H1 (cell line): ENCODE measurements at regions not wholly inside any gene's neighbourhood (a gene's known extent, or its start where the extent isn't known, plus 50 kb on each side); places are given as distances from the start of the nearest gene placed in this dataset.

Experiments used
- CTCF ChIA-PET: fragments of 300-600 bp; sonication (Branson Sonifier 250); formaldehyde crosslinking; loops from one replicate; lab custom pipeline; 2021; ENCODE audit not compliant: partially characterized antibody; lab: Charles Lee
- POLR2A ChIA-PET: fragments of 300-600 bp; sonication (Branson Sonifier 250); formaldehyde crosslinking; loops from one replicate; lab custom pipeline; 2021; ENCODE audit warnings: inconsistent platforms; ENCODE audit not compliant: partially characterized antibody; lab: Charles Lee
- DNase-seq, 2 experiments: peaks; one replicate each; pipeline versions ENCODE4 v3.0.0 to v3.0.0-alpha.2; 2010 to 2022; ENCODE audit warnings: low spot score in 2 of 2, low read depth in 1 of 2, mixed read lengths in 1 of 2
- FAIRE-seq: peaks from 2 replicates; lab custom pipeline; 2011; peaks lifted over from hg19 to GRCh38; lab: Jason Lieb, UNC
- H2AFZ ChIP-seq: 2 replicates; pipeline ENCODE4 v1.8.1; 2012; ENCODE audit warnings: low read length, inconsistent platforms
- H2AK5ac ChIP-seq: 2 replicates; pipeline ENCODE4 v1.6.1; 2013; ENCODE audit warnings: low read depth, low read length
- H2BK120ac ChIP-seq: replicated peaks from 2 replicates; pipeline ENCODE3; 2013; ENCODE audit warnings: low read depth, low read length, inconsistent platforms
- H2BK12ac ChIP-seq: 2 replicates; pipeline ENCODE4 v1.6.1; 2013; ENCODE audit warnings: low read depth, low read length
- H2BK15ac ChIP-seq: 2 replicates; pipeline ENCODE4 v1.6.1; 2013; ENCODE audit warnings: low read length
- H2BK20ac ChIP-seq: 2 replicates; pipeline ENCODE4 v1.6.1; 2013; ENCODE audit warnings: low read length
- H2BK5ac ChIP-seq: 2 replicates; pipeline ENCODE4 v1.6.1; 2013; ENCODE audit warnings: low read depth, low read length
- H3K14ac ChIP-seq: 2 replicates; pipeline ENCODE4 v1.6.1; 2013; ENCODE audit warnings: inconsistent platforms; ENCODE audit not compliant: insufficient read length
- H3K18ac ChIP-seq: 2 replicates; pipeline ENCODE4 v1.6.1; 2013; ENCODE audit warnings: low read length; ENCODE audit errors: extremely low read depth
- H3K23ac ChIP-seq: 2 replicates; pipeline ENCODE4 v1.6.1; 2013; ENCODE audit warnings: inconsistent platforms; ENCODE audit not compliant: insufficient read length
- H3K23me2 ChIP-seq: 2 replicates; pipeline ENCODE4 v1.6.1; 2013; ENCODE audit warnings: low read depth, low read length
- H3K27ac ChIP-seq: 2 replicates; pipeline ENCODE4 v1.6.1; 2011; ENCODE audit warnings: low read depth, low read length, inconsistent platforms
- H3K27me3 ChIP-seq, 4 experiments: replicated peaks in 1 of 4; 1 replicate in 1 of 4; 2 replicates in 3 of 4; pipeline versions ENCODE4 v1.6.1 to v1.8.1; 2011 to 2013; ENCODE audit warnings: low read length in 3 of 4, mild to moderate bottlenecking in 3 of 4, inconsistent platforms in 2 of 4, mixed read lengths in 2 of 4, moderate library complexity in 1 of 4; ENCODE audit not compliant: control insufficient read depth in 3 of 4, insufficient read depth in 3 of 4; ENCODE audit errors: extremely low read depth in 1 of 4
- H3K36me3 ChIP-seq, 4 experiments: 2 replicates each; pipeline versions ENCODE4 v1.6.1 to v1.8.1; 2011 to 2013; ENCODE audit warnings: mild to moderate bottlenecking in 4 of 4, low read length in 3 of 4, moderate library complexity in 2 of 4, control low read depth in 1 of 4, inconsistent platforms in 1 of 4; ENCODE audit not compliant: insufficient read depth in 4 of 4, control insufficient read depth in 2 of 4
- H3K4ac ChIP-seq: replicated peaks from 2 replicates; pipeline ENCODE3; 2013; ENCODE audit warnings: low read length, low read depth, mixed read lengths, inconsistent platforms; ENCODE audit not compliant: insufficient read length
- H3K4me1 ChIP-seq, 4 experiments: replicated peaks in 1 of 4; 1 replicate in 1 of 4; 2 replicates in 3 of 4; pipeline versions ENCODE4 v1.6.1 to v1.8.1; 2011 to 2013; ENCODE audit warnings: low read length in 3 of 4, inconsistent platforms in 2 of 4, mixed read lengths in 1 of 4; ENCODE audit not compliant: insufficient read depth in 4 of 4, control insufficient read depth in 3 of 4
- H3K4me2 ChIP-seq, 2 experiments: 2 replicates each; pipeline versions ENCODE4 v1.6.1 to v1.8.1; 2011 to 2013; ENCODE audit warnings: low read depth in 2 of 2, low read length in 2 of 2, control low read depth in 1 of 2, inconsistent platforms in 1 of 2, mild to moderate bottlenecking in 1 of 2; ENCODE audit not compliant: insufficient read depth in 1 of 2
- H3K4me3 ChIP-seq, 4 experiments: fragments of 200-600, 300-600 bp in 1 of 4; sonication (generic), shearing (Covaris generic), sonication (Bioruptor Twin) in 1 of 4; 2 replicates each; pipeline versions ENCODE4 v1.5.1 to v1.8.1; 2011 to 2016; ENCODE audit warnings: low read length in 4 of 4, low read depth in 3 of 4, control low read depth in 2 of 4, inconsistent platforms in 2 of 4, mild to moderate bottlenecking in 2 of 4, mixed read lengths in 1 of 4, moderate library complexity in 1 of 4; ENCODE audit not compliant: insufficient read depth in 2 of 4; ENCODE audit errors: extremely low read depth in 1 of 4
- H3K56ac ChIP-seq: replicated peaks from 2 replicates; pipeline ENCODE3; 2013; ENCODE audit warnings: low read depth, mild to moderate bottlenecking, mixed read lengths, low read length, inconsistent platforms; ENCODE audit not compliant: insufficient read length
- H3K79me1 ChIP-seq: 2 replicates; pipeline ENCODE4 v1.6.1; 2013; ENCODE audit warnings: low read depth, low read length, control low read depth
- H3K79me2 ChIP-seq, 2 experiments: 2 replicates each; pipeline versions ENCODE4 v1.6.1 to v1.8.1; 2012 to 2013; ENCODE audit warnings: low read length in 2 of 2, mild to moderate bottlenecking in 2 of 2, inconsistent platforms in 1 of 2; ENCODE audit not compliant: insufficient read depth in 2 of 2, control insufficient read depth in 1 of 2
- H3K9ac ChIP-seq, 4 experiments: replicated peaks in 1 of 4; 1 replicate in 1 of 4; 2 replicates in 3 of 4; pipeline versions ENCODE4 v1.6.1 to v1.8.1; 2011 to 2013; ENCODE audit warnings: low read depth in 3 of 4, low read length in 3 of 4, control low read depth in 2 of 4, mild to moderate bottlenecking in 2 of 4, moderate library complexity in 2 of 4, inconsistent platforms in 1 of 4; ENCODE audit errors: extremely low read depth in 1 of 4
- H3K9me3 ChIP-seq, 2 experiments: 2 replicates each; pipeline versions ENCODE4 v1.6.1 to v1.8.1; 2012 to 2013; ENCODE audit warnings: mild to moderate bottlenecking in 2 of 2, moderate library complexity in 2 of 2, control low read depth in 1 of 2, inconsistent platforms in 1 of 2, low read depth in 1 of 2, low read length in 1 of 2, mixed read lengths in 1 of 2; ENCODE audit not compliant: insufficient read depth in 2 of 2
- H4K20me1 ChIP-seq, 2 experiments: replicated peaks in 1 of 2; 2 replicates each; pipeline versions ENCODE3 to v1.8.1; 2011 to 2013; ENCODE audit warnings: inconsistent platforms in 2 of 2, low read length in 2 of 2, mild to moderate bottlenecking in 1 of 2; ENCODE audit not compliant: insufficient read depth in 2 of 2, control insufficient read depth in 1 of 2
- H4K5ac ChIP-seq: 2 replicates; pipeline ENCODE4 v1.6.1; 2013; ENCODE audit warnings: low read length, low read depth, mixed read lengths, inconsistent platforms; ENCODE audit not compliant: insufficient read length
- H4K8ac ChIP-seq: 2 replicates; pipeline ENCODE4 v1.8.0; 2013; ENCODE audit warnings: mild to moderate bottlenecking, moderate library complexity, low read length, inconsistent platforms; ENCODE audit not compliant: insufficient read depth; ENCODE audit errors: extremely low read depth
- H4K91ac ChIP-seq: replicated peaks from 2 replicates; pipeline ENCODE3; 2013; ENCODE audit warnings: low read length, mixed read lengths, inconsistent platforms; ENCODE audit not compliant: insufficient read length
- ASH2L ChIP-seq: fragments of 200-600, 300-600 bp; sonication (generic); IDR thresholded peaks from one replicate; pipeline ENCODE4 v1.7.1; 2017; ENCODE audit warnings: low read length
- BCL11A ChIP-seq, 2 experiments: IDR thresholded peaks; one replicate each; pipeline ENCODE4 v1.6.1; 2011; ENCODE audit warnings: low read depth in 2 of 2, low read length in 2 of 2, mild to moderate bottlenecking in 2 of 2
- BRCA1 ChIP-seq: IDR thresholded peaks from 2 replicates; pipeline ENCODE4 v1.6.1; 2012; ENCODE audit warnings: low read depth, low read length, improper control_type of control experiment
- CBX8 ChIP-seq: fragments of 300-800, 300-1000 bp; sonication (generic); IDR thresholded peaks from 2 replicates; pipeline ENCODE4 v1.7.1; 2016; ENCODE audit warnings: low read depth, low read length, borderline replicate concordance
- CHD1 ChIP-seq: IDR thresholded peaks from 2 replicates; pipeline ENCODE4 v1.6.1; 2012; ENCODE audit warnings: low read depth, low read length, improper control_type of control experiment
- EZH2 ChIP-seq: fragments of 200-600 bp; sonication (generic); IDR thresholded peaks from 2 replicates; pipeline ENCODE4 v1.7.1; 2012; ENCODE audit warnings: low read depth, mild to moderate bottlenecking, moderate library complexity, low read length, inconsistent platforms; ENCODE audit not compliant: severe bottlenecking
- MAX ChIP-seq: IDR thresholded peaks from 2 replicates; pipeline ENCODE4 v1.6.1; 2012; ENCODE audit warnings: inconsistent platforms
- PHF8 ChIP-seq: fragments of 200-600 bp; sonication (generic); conservative IDR thresholded peaks from 2 replicates; pipeline ENCODE4 v1.7.1; 2012; ENCODE audit warnings: low read depth, mild to moderate bottlenecking, inconsistent platforms, low read length, moderate library complexity
- RBBP5 ChIP-seq: IDR thresholded peaks from 2 replicates; pipeline ENCODE4 v1.7.1; 2012; ENCODE audit warnings: low read depth, mild to moderate bottlenecking, inconsistent platforms, low read length, moderate library complexity, borderline replicate concordance
- RFX5 ChIP-seq: IDR thresholded peaks from 2 replicates; pipeline ENCODE4 v1.6.1; 2011; ENCODE audit warnings: low read depth, low read length, improper control_type of control experiment, borderline replicate concordance
- RXRA ChIP-seq: IDR thresholded peaks from 2 replicates; pipeline ENCODE4 v1.6.1; 2011; ENCODE audit warnings: low read depth, mild to moderate bottlenecking, low read length, moderate library complexity; ENCODE audit not compliant: insufficient read depth
- SRF ChIP-seq: IDR thresholded peaks from 2 replicates; pipeline ENCODE4 v1.6.1; 2011; ENCODE audit warnings: mild to moderate bottlenecking, low read depth, low read length, moderate library complexity
- WGBS, 2 experiments: shearing (Covaris generic) in 1 of 2; methylation state at CpG; one replicate each; pipeline versions ENCODE4 v1.1.6 to v1.1.7; 2013 to 2015; ENCODE audit warnings: low lambda C conversion rate in 2 of 2, mixed read lengths in 2 of 2, inconsistent platforms in 1 of 2, low coverage in 1 of 2, missing lambda C conversion rate in 1 of 2; ENCODE audit not compliant: insufficient replicate concordance in 2 of 2, insufficient coverage in 1 of 2, insufficient read length in 1 of 2; ENCODE audit errors: extremely low coverage in 1 of 2, missing lambda C conversion rate in 1 of 2; 5-methylcytosine and 5-hydroxymethylcytosine counted together
- TF ChIP-seq, protein P1 (sequence below): IDR thresholded peaks from 2 replicates; pipeline ENCODE4 v1.6.1; 2012; ENCODE audit warnings: low read length, inconsistent platforms

DNA sequence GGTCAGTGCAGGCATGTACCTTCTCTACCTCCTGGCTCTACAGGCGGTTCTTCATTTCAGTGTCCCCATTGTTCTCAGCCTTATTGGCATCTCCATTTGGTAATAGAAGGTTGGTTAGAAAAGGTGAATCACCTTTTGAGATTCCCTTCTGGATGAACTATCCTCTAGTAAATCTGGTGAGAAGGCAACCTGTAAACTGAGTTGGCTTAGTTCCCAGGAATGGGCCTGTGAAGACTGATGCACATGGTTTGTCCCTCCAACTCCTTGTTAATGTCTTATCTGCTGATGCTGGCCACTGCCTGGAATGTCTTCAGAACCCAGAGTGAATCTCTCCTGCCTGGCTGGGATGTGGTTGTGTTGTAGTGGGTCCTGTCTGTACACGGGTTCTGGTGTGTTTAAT is 143.4 kb upstream of the WDR1 start:
- Histone ChIP-seq H3K14ac (no peak overlapping the region), H3K23me2 (no peaks in the 10 kb centered on the region), H4K5ac (no peak overlapping the region), H3K4ac (no peak overlapping the region), H3K9me3 (no peaks in the 10 kb centered on the region), H2BK120ac (no peak overlapping the region), H4K91ac (no peak overlapping the region), H2BK15ac (no peak overlapping the region), H4K20me1 (no peaks in the 10 kb centered on the region), H2AK5ac (no peak overlapping the region), H4K8ac (no peak overlapping the region), H3K56ac (no peak overlapping the region), H2BK20ac (no peak overlapping the region), H3K4me1 (no peaks in the 10 kb centered on the region), H3K36me3 (no peaks in the 10 kb centered on the region), H3K4me2 (no peak overlapping the region), H3K27ac (no peak overlapping the region), H3K18ac (no peak overlapping the region), H2AFZ (no peak overlapping the region), H3K9ac (no peak overlapping the region), H2BK12ac (no peak overlapping the region), H3K79me1 (no peaks in the 10 kb centered on the region), H3K4me3 (no peak overlapping the region), H2BK5ac (no peak overlapping the region), H3K23ac (no peak overlapping the region), H3K79me2 (no peaks in the 10 kb centered on the region), H3K27me3 (no peaks in the 10 kb centered on the region; a peak in 1 of 7 replicates)
- FAIRE-seq = no peak
- 77% methylated on average over 2 of the region's 2 CpGs; no CpG with 5 or more reads in 1 of the 2 experiments for WGBS, 2 experiments
- POLR2A ChIA-PET = no interaction called here
- no peak for DNase-seq
- CTCF ChIA-PET = interaction anchor here (0.8 kb wide), 1 partner anchor 102 kb away, joined by 3 read pairs; no protein-coding TSS in a partner anchor
- TF ChIP-seq CBX8 = no peak
- no peak for TF ChIP-seq ASH2L
- no peak for TF ChIP-seq PHF8
- TF ChIP-seq, protein P1, sequence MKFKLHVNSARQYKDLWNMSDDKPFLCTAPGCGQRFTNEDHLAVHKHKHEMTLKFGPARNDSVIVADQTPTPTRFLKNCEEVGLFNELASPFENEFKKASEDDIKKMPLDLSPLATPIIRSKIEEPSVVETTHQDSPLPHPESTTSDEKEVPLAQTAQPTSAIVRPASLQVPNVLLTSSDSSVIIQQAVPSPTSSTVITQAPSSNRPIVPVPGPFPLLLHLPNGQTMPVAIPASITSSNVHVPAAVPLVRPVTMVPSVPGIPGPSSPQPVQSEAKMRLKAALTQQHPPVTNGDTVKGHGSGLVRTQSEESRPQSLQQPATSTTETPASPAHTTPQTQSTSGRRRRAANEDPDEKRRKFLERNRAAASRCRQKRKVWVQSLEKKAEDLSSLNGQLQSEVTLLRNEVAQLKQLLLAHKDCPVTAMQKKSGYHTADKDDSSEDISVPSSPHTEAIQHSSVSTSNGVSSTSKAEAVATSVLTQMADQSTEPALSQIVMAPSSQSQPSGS = no peak
- no peak for TF ChIP-seq RXRA
- TF ChIP-seq BRCA1 = no peak
- TF ChIP-seq BCL11A (IDR thresholded peaks at IDR 0.05; ENCODE audit: low read depth in 2 of 2, low read length in 2 of 2) = no peak
- no peak for TF ChIP-seq RFX5
- TF ChIP-seq RBBP5 = no peak
- TF ChIP-seq MAX = no peak
- no peak for TF ChIP-seq SRF
- TF ChIP-seq CHD1 = no peak
- TF ChIP-seq EZH2 = no peak
